ENCODE measurements at regions not wholly inside any gene's neighbourhood (a gene's known extent, or its start where the extent isn't known, plus 50 kb on each side); places are given as distances from the start of the nearest gene placed in this dataset.
"Not testable (repeated sequence)": the region's sequence is repeated elsewhere in the genome, so short reads cannot be mapped to it uniquely, and the experiment has no call there.

DNA sequence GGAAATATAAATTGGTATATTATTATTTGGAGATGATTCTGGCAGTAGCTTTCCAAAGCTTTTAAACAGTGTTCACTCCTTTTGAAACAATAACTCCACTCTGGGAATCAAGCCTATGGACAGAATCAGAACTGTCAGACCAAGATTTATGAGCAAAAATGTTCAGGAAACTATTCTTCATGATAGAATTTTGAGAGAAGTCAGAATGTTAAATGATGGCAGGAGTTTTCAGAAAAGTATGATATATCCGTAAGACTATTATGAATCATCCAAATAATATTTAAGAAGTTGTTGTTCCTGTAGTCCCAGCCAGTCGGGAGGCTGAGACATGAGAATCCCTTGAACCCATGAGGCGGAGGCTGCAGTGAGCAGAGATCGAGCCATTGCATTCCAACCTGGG, 50.5 kb upstream of the ADGRG2 start:
- no peak for DNase-seq

DNA sequence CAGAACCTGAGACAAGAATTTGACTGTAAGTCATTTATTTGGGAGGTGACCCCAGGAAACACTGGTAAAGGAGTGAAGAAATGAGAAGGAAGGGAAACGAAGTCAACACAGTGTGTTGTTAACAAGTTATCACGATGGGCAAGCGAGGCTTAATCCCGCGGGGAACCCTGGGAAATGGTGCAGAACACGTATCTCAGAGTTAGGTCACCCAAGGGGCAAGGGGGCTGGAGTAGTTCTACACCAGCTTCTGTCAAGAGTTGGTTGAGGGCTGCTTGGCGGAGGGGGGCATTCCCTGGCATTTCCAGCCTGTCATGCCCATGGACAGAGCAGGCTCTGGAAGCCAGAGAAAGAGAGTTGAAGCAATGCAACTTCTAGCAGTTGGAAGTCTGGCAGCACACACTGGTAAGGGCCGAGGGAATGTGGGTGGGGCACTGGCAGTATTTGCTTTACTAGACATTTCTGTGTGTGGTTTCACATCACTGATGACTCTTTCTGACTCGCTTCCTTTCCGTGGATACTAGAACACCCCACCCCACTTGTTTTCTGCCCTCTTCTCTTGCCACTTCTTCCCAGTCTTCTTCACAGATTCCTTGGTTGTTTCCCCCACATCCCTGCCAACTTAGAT, 52.2 kb upstream of the ADGRG2 start:
- DNase-seq, result no peak

DNA sequence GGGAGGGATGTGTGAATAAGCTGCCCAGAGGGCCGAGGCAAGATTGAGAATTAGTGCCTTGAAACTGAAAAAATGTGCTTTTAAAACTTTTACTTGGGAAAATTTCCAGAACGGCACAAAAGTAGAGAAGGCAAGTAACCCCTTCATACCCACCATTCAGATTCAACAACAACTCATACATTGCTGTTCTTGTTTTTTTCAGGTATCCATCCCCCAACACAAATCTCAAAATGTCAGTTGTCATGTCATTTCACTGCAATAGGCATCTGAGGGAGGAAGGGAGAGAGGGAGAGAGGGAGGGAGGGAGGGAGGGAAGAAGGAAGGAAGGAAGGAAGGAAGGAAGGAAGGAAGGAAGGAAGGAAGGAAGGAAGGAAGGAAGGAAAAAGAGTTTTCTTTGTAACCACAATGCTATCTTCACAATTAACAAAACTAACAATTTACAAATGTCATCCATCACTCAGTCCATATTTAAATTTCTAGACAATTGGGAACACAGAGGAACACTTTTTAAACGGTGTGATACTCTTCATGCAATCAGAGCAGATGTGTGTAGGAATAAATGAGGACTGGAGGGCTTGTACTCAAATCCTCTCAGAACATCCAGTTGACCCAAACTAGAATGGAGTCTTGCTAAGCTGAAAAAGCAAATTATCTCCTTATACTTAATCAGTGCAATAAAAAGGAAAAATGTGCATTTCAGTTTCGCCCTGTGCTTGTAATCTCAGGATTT, 54.8 kb upstream of the ADGRG2 start:
- DNase-seq, result no peak

DNA sequence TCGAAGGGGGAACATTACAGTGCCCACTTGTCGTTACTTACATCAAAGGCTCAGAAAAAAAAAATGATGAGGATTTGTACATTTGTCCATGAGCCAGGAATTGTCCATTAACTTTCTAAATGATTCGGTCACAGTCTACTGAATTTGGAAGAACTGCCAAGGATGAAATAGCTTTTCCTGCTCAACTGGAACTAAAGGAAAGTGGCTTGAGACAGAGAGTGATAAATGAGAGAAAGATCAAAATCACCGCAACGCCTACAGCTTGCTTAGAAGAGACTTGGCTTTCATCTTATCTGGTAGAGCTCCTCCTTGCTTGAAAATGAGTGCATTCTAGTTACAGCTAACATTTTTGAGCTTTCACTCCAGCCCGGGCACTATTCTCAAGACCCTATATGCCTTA, 55.5 kb upstream of the ADGRG2 start:
- no peak for DNase-seq

DNA sequence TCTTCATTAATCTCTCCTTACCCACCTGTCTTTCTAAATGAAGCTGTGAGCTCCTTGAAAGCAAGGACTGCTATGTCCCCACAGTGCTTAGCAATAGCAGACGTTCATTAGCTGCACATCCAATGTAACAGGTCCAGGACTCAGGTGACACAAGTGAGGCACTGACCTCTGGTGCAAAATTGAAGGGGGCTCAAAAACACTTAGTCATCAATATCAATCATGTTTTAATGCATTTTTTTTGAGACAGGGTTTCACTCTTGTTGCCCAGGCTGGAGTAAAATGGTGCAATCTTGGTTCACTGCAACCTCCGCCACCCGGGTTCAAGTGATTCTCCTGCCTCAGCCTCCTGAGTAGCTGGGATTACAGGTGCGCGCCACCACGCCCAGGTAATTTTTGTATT, 56.1 kb upstream of the ADGRG2 start:
- no peak for DNase-seq

DNA sequence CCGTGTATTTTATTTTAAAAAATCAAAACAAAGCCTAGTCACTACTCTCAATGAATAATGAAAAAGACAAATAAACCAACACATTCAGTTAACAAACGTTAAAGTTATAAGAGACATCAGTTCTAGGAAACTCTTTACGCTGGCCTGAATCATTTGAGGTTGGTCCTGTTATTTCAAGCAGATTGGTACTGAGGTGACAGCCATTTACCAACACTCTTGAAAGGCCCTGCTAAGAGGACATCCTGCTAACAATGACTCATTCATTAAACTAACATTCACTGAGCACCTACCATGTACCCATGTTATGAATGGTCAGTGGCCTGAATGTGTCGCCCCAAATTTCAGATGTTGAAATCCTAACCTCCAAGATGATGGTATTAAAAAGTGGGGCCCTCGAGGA, 57.1 kb upstream of the ADGRG2 start:
- DNase-seq, result no peak

DNA sequence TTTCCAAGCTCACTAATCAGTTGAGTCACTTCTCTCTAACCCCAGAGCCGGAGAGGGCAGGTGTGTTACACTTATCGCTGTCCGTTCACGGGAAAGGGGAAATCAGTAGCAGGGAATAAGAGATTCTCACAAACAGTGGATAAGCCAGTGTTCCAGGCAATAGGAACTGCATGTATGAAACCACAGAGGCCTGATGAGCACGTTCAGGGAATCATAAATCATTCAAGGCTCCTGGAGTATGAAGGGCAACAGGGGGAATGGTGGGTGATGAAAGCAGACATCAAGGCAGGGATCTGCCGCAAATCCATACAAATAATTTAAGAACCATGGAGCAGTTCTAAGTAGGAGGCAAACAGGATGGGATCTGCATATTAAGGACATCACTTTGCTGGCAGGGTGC, 59.1 kb upstream of the ADGRG2 start:
- DNase-seq, result no peak

DNA sequence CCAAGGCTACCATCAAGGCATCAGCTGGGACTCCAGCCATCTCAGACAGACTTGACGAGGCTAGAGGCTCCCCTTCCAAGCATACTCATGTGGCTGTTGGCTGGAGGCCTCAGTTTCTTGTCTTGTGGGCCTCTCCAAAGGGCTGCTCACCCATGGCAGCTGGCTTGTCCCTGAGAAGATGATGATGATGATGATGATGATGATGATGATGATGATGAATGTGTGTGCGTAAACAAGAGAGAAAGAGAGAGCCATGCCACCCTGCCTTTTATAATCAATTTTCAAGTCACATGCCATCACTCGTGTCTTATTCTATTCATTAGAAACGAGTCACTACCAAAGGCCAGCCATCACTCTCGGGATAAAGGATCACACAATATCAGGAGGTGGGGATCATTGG, 60.5 kb upstream of the ADGRG2 start:
- DNase-seq, result no peak

DNA sequence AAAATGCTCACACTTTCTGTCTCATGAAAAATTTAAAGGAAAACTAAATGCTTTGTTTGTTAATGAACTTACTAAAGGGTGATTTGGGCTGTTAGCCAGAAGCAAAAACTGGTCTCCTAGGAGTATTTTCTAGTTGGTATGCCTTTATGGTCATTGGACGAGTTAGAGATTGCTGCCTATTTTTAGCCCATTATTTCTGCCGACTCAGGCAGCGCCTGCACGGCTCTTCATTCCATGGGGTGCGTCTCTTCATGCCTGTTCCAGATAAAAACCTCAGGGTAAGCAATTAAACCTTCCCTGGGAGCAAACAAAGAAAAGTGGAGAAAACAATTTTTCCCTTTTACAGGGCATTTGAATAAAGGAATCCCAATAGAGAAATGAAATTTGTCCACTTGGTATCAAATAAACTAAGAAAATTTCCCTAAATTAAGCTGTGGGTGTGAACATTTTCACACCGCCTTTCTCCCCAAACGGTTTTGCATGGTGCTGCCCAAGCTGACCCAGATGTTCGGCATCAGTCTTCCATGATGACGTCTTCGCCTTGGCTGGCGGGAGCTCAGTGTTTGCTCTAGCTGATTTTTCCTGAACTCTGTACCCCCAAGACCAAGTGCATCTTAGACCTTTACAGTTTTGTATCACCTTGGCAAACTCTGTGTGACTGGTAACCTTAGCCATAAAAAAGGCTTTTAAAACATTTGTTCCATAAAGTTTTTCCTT, 61.7 kb upstream of the ADGRG2 start:
- no peak for DNase-seq

DNA sequence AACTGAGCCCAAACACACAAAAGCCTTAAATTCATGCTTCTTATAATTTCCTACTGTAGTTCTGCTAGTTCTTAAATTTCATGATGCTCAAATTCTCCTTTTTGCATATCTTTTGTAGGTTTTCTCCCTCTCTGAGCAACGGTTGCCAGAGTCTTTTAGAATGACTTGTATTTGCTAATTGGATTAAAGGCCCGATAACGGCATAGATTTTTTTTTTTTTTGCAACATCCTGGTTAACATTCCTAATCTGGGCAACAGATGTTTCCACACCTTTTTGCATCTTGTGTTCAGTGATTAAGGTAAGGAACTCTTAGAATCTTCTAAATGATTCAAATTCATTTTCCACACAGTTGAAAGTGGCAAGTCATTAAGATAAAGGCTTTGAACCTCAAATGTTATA, 66.3 kb upstream of the ADGRG2 start:
- no peak for DNase-seq

DNA sequence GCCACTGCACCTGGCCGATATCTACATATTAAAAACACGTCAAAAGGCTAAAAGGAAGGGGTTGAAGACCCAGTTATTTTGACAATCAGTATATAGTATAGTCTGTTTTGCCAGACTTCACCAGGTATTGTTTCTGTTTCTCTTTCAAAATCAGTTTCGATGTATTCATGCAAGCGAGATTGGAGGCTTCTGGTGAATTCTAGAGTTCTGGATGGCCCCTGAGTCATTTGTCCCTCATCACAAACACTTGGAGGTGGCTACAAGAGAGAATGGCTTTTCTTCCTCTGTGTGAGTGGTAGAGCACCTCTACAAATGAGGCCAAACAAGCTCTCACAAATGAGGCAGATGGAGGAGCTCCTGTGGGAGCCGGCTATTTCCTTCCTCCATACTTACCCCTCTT, 68.6 kb upstream of the ADGRG2 start:
- no peak for DNase-seq

DNA sequence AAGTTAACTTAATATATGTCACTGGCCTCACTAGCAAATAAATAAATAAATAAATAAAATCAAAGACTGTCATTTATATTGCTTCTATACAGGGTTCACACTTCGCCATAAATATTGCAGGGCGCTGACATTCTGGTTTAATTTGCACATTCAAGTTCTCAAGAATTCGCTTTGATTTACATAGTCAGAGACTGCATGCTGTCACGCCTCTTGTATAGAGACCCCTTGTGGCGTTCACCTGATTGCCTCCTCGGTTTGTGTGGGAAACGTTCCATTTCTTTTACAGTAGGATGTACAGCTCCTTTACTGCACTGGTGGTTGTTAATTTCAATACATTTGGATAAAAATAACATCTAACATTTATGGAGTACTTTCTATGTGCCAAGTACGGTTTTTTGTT, 71.3 kb upstream of the ADGRG2 start:
- DNase-seq, result no peak

DNA sequence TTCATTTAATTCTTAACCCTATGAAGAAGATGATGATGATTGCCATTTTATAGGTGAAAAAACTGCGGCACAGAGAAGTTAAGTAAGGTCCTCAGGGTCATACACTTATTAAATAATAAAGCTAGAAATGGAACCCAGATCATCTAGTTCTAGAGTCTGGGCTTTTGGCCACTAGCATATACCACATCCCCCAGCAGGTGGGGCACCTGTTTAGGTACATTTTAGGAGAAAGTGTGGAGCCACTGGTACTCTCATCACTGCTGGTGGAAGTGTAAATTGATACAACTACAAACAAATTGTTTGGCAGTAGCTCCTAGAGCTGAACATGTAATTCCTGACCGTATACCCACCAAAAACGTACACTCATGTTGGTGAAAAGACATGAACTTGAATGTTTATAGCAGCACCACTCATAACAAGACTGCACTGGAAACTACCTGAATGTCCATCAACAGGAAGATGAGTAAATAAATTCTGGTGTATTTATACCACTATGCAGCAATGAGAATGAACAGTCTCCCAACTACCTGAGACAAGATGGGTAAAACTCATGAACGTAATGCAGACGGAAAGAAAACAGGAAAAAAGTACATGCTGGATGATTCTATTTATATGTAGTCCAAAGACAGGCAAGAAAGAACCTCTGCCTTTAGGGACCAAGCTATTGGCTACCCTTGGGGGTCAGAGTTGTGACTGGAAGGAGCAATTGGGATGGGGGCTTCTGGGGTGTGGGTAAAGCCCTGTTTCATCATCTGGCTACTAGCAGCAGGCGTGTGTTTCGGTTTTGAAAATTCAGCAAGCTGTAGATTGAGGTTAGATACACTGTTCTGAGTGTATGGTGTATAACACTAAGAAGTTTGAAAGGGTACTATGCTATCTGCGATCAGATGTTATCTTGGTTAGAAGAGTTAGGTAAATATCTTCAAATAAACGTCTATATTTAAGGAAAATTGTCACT, 72.3 kb upstream of the ADGRG2 start:
- peak; percentile 18 for DNase-seq

DNA sequence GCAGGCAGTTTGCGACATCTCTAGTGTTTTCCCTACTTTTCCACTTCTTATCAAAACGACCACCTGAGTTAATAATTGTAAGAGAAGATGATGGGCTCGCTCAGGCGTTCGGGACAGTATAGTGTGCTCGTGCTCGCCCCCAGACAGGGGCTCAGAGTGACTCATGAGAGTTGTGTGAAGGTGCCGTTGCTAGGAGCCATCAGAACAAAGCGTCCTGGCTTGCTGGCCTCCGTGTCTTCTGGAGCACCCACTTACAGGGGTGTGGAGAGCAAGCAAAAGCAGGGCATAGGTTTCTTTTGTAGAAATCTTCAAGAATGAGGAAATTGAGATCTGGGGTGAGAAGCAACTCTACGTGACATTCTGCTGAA, 73.0 kb upstream of the ADGRG2 start:
- DNase-seq, result no peak

DNA sequence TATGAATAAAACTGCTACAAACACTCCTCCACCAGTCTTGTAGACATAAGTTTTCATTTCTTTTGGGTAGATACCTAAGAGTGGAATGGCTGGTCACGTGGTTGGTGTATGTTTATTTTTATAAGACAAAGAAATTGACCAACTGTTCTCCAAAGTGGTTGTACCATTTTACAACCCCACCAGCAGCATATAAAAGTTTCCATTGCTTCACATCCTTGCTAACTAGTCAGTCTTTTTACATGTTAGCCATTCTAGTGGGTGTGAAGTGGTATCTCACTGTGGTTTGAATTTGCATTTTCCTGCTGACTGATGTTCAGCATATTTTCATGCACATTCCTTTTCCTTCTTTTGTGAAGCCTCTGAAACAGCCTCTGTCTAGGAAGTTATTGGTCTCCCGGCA, 76.2 kb upstream of the ADGRG2 start:
- DNase-seq, result no peak

DNA sequence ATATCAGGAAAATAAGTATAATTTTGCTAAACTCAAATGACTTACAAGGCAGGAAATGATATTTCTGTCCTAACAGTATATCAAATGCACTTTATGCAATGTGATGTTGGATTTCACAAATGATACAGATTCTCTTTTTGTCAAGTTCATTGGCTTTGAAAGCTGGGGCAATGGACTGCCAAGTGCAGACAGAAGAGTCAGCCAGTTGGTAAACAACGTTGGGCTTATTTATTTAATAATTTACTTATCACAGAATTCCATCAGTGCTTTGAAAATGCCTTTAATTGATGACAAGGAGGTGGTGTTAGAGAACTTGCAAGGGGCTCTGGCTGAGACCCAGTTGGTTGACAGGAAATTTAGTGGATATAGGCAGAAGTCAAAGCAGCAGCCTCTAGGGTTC, 79.9 kb upstream of the ADGRG2 start:
- no peak for DNase-seq

DNA sequence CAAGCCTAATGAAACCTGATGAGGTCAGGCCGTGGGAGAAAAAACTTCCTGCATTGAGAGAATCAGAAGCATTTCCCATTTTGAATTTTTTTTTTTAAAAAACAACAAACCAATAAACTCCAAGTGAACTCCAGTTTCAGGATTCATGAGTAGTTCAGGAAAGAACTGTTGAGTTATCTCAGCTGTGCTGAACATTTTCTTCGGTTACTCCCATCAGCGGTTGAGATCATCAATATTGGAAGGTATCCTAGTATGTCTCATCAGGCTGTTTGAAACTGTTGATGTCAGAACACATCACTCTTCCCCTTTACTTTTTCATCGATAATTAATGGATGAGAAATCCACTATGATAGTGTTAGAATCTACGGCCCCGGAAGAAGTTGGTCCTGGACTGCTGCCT, 82.4 kb upstream of the ADGRG2 start:
- DNase-seq, result no peak

DNA sequence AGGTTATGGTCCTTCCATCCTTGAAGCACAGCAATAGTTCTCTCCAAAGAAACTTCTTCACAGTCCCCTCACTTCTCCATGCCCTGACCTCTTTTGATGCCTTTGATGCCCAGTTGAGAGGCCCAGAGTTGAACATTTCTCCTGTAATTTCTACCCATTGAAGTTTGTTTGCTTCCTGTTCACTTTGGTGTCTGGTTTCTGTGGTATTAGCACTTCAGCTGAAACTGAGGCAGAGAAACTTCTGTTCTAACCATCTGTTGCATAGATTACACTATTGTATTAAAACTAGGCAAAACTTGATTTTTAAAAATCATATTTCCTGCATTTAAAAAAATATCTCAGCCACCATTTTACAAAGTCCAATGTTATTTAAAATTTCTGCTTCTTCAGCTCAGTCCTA, 89.8 kb upstream of the ADGRG2 start:
- no peak for DNase-seq

DNA sequence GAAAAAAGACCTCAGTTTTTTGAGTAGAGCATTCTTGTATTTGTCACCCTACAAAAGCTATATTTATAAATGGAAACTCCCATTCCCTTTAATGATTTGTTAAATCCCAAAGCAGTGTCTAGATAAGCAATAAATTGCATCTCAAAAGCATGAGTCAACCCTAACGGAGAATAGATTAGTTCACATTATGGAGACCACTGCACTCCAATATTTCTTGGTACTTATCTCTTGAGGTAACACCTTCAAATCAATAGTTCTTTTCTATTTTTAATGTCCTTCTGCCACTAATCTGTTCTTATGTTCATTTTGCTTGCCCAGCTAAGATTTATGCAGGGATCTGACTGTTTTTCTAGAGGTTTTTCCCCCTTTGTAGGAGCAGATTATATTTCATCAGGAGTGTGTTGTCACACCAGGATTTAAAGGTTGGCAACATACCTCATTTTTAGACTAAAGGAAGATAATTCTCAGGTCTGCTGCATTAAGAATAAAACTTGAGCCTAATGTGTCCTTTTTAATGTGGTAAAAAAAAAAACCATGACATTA, 91.4 kb upstream of the ADGRG2 start:
- no peak for DNase-seq

DNA sequence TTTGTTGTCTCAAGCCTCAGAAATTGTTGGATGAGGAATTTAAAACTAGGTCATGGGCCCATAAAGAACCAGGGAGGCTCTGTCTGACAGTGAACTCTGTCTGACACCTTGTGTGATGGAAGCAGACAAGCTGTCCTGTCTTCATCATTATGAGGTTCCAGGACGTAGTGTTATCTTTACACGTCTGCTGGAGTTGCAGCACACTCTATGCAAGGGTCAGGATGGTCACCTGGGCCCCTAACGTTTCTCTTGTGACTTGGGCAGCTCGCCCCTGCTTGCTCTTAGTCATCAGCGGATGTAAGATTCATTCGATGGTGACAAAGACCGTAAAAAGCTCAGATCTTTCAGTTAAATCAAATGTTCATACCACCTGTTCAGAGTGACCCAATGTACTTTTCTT, 92.0 kb upstream of the ADGRG2 start:
- no peak for DNase-seq

DNA sequence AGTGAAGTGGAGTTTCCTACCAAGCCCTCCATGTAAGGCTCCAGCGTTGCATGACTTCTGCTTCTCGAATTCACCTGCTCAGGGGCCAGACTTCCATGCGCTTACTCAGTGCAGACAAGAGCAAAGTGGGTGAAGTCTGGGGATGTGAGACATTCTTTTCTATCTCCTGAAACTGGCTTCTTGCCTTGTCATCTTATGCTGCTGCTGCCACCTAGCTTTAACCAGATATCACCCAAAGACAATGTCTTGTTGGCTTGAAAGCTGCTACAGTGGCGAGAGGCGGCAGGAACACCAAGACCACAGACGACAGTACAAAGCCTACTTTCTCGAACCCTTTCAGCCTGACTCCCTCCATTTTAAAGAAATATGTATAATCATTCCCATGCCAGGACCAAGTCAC, 103.6 kb upstream of the ADGRG2 start:
- no peak for DNase-seq

DNA sequence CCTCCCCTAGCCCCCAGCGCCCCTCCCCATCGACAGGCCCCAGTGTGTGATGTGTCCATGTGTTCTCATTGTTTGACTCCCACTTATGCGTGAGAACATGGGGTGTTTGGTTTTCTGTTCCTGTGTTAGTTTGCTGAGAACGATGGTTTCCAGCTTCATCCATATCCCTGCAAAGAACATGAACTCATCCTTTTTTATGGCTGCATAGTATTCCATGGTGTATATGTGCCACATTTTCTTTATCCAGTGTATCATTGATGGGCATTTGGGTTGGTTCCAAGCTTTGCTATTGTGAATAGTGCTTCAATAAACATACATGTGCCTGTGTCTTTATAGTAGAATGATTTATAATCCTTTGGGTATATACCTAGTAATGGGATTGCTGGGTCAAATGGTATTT, 107.6 kb upstream of the ADGRG2 start:
- not testable (repeated sequence) for DNase-seq

DNA sequence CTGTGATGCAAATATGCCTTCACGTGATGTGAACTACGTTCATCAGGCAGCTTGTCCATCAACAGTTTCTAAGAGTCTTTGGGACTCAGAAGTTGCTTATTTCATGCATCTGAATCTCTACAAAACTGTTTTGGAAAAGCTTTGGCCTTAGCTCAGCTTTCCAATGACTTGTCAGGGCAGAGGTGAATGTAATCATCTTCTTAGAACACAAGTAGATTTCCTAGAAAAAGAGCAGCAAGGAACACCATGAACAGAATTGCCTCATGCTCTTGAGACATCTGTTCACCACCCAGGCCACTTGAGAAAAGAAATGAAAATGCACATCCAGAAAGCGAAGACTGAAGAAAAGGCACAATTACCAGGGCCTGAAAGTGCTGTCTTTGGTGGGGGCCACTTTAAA, 105.8 kb upstream of the PDHA1 start:
- DNase-seq, result no peak

Measured in activated CD4-positive, alpha-beta T cell treated with anti-CD3 and anti-CD28 coated beads, Interleukin-2, Interleukin-6, amounts not matched to agents 100 ng/mL and 50 ng/mL, durations not matched to agents 16 hours and 8 hours (primary cell).